ENCODE measurements at regions not wholly inside any gene's neighbourhood (a gene's known extent, or its start where the extent isn't known, plus 50 kb on each side); places are given as distances from the start of the nearest gene placed in this dataset.
"Not testable (repeated sequence)": the region's sequence is repeated elsewhere in the genome, so short reads cannot be mapped to it uniquely, and the experiment has no call there.

GRCh38 chr14:48709277-48709785 is 876.8 kb downstream of the RPS29 start:
- DNase-seq (ENCODE audit: low read depth), result no peak

- no peak for DNase-seq (ENCODE audit: low read depth)
These were observed 881.5 kb downstream of the RPS29 start for GRCh38 chr14:48704639-48705038.

GRCh38 chr14:48703728-48704467 is 882.3 kb downstream of the RPS29 start:
- DNase-seq (ENCODE audit: low read depth), result no peak

GRCh38 chr14:48697362-48697761 is 888.8 kb downstream of the RPS29 start:
- not testable (repeated sequence) for DNase-seq (ENCODE audit: low read depth)

- no peak for DNase-seq (ENCODE audit: low read depth)
These were observed 892.4 kb downstream of the RPS29 start for GRCh38 chr14:48693793-48694192.

GRCh38 chr14:48690349-48690748 is 895.8 kb downstream of the RPS29 start:
- no peak for DNase-seq (ENCODE audit: low read depth)

GRCh38 chr14:48686650-48687049 is 899.5 kb downstream of the RPS29 start:
- no peak for DNase-seq (ENCODE audit: low read depth)

GRCh38 chr14:48672506-48672905 is 913.7 kb downstream of the RPS29 start:
- DNase-seq (ENCODE audit: low read depth), result no peak

GRCh38 chr14:48670939-48671338 is 915.2 kb downstream of the RPS29 start:
- DNase-seq (ENCODE audit: low read depth), result no peak

- no peak for DNase-seq (ENCODE audit: low read depth)
These were observed 920.9 kb downstream of the RPS29 start for GRCh38 chr14:48665077-48665784.

GRCh38 chr14:48643241-48643640 is 942.9 kb downstream of the RPS29 start:
- DNase-seq (ENCODE audit: low read depth), result no peak

GRCh38 chr14:48628870-48629269 is 953.5 kb upstream of the MDGA2 start:
- DNase-seq (ENCODE audit: low read depth), result no peak

- no peak for DNase-seq (ENCODE audit: low read depth)
These were observed 947.6 kb upstream of the MDGA2 start for GRCh38 chr14:48622980-48623379.

GRCh38 chr14:48618057-48618456 is 942.7 kb upstream of the MDGA2 start:
- no peak for DNase-seq (ENCODE audit: low read depth)

- no peak for DNase-seq (ENCODE audit: low read depth)
These were observed 941.5 kb upstream of the MDGA2 start for GRCh38 chr14:48616931-48617330.

- DNase-seq (ENCODE audit: low read depth), result no peak
These were observed 940.2 kb upstream of the MDGA2 start for GRCh38 chr14:48615618-48616017.

GRCh38 chr14:48614003-48614402 is 938.6 kb upstream of the MDGA2 start:
- no peak for DNase-seq (ENCODE audit: low read depth)

GRCh38 chr14:48606960-48607359 is 931.6 kb upstream of the MDGA2 start:
- DNase-seq (ENCODE audit: low read depth), result not testable (repeated sequence)

GRCh38 chr14:48598458-48598857 is 923.1 kb upstream of the MDGA2 start:
- DNase-seq (ENCODE audit: low read depth), result no peak

- DNase-seq (ENCODE audit: low read depth), result no peak
These were observed 910.7 kb upstream of the MDGA2 start for GRCh38 chr14:48586099-48586498.

- DNase-seq (ENCODE audit: low read depth), result no peak
These were observed 908.6 kb upstream of the MDGA2 start for GRCh38 chr14:48584031-48584430.

GRCh38 chr14:48582938-48583337 is 907.5 kb upstream of the MDGA2 start:
- DNase-seq (ENCODE audit: low read depth), result no peak

- no peak for DNase-seq (ENCODE audit: low read depth)
These were observed 905.3 kb upstream of the MDGA2 start for GRCh38 chr14:48580692-48581091.
